ENCODE measurements at regions not wholly inside any gene's neighbourhood (a gene's known extent, or its start where the extent isn't known, plus 50 kb on each side); places are given as distances from the start of the nearest gene placed in this dataset.
"Not testable (repeated sequence)": the region's sequence is repeated elsewhere in the genome, so short reads cannot be mapped to it uniquely, and the experiment has no call there.

DNA sequence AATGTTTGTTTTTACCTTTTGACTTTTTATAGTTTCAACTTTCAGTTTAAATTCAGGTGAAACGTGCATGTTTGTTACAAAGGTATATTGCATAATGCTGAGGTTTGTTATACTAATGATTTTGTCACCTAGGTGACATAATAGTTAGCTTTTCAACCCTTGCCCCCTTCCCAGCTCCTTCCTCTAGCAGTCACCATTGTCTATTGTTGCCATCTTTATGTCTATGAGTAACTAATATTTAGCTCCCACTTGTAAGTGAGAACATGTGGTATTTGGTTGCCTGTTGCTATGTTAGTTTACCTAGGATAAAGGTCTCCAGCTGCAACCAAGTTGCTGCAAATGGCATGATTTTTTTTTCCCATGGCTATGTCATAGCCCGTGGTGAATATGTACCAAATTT is 322.3 kb upstream of the SETBP1 start:
- no peaks in the 10 kb centered on the region for H4K20me1 ChIP-seq (ENCODE audit: control insufficient read depth, insufficient read depth, low read length, poor library complexity, severe bottlenecking)
- H3K27me3 Mint-ChIP-seq: no peaks in the 10 kb centered on the region
- intact Hi-C loops (cut with micrococcal nuclease): no loop called here
- peaks cover 13% of the 10 kb centered on the region for H3K9me3 Mint-ChIP-seq (ENCODE audit: insufficient read depth)
- H3K4me3 ChIP-seq (ENCODE audit: control extremely low read depth in 1 of 5, extremely low read depth in 1 of 5, insufficient read depth in 1 of 5, low read depth in 2 of 5, low read length in 4 of 5): no peak overlapping the region
- no peaks in the 10 kb centered on the region for H3K27me3 ChIP-seq (replicated peaks in 1 of 4; ENCODE audit: control extremely low read depth in 1 of 4, control insufficient read depth in 3 of 4, insufficient read depth in 4 of 4, low read length in 3 of 4)
- H3K4me3 Mint-ChIP-seq: no peak overlapping the region
- no peak for ATAC-seq (ENCODE audit: low read depth)
- H3K4me1 Mint-ChIP-seq: peaks cover 16% of the 10 kb centered on the region
- ChIA-PET CTCF (no interaction called here), POLR2A (no interaction called here)
- H3K4me1 ChIP-seq (ENCODE audit: control insufficient read depth in 2 of 2, insufficient read depth in 2 of 2, low read length in 2 of 2): no peaks in the 10 kb centered on the region
- WGBS (ENCODE audit: insufficient coverage): no CpG with 5 or more reads among the region's 2 CpGs
- no peaks in the 10 kb centered on the region for H3K36me3 ChIP-seq (replicated peaks in 1 of 2; ENCODE audit: control extremely low read depth in 1 of 2, control insufficient read depth in 1 of 2, extremely low read depth in 1 of 2, insufficient read depth in 2 of 2, low read length in 1 of 2)
- no peak for TF ChIP-seq EZH2 (IDR thresholded peaks at IDR 0.05; ENCODE audit: borderline replicate concordance, insufficient read depth, low read depth, low read length, poor library complexity, severe bottlenecking)
- no peak for TF ChIP-seq CTCF (IDR thresholded peaks at IDR 0.05)
- no peak for DNase-seq
- no peak overlapping the region for H3K27ac ChIP-seq (ENCODE audit: low read length in 2 of 2)
- H3K79me2 ChIP-seq (ENCODE audit: control insufficient read depth, insufficient read depth, low read length): no peaks in the 10 kb centered on the region
- H3K4me2 ChIP-seq (replicated peaks; ENCODE audit: low read depth, low read length, poor library complexity, severe bottlenecking): no peak overlapping the region
- peaks cover 0 to 8% (median 4%) of the 10 kb centered on the region in 3 donors for H3K9me3 ChIP-seq (ENCODE audit: control extremely low read depth in 1 of 3, control insufficient read depth in 2 of 3, insufficient read depth in 1 of 3, low read length in 2 of 3)
- H2AFZ ChIP-seq (ENCODE audit: insufficient read depth, low read depth, low read length, poor library complexity, severe bottlenecking): no peak overlapping the region
- no peak overlapping the region for H3K9ac ChIP-seq (ENCODE audit: low read length)
- no peak overlapping the region for H3K27ac Mint-ChIP-seq

DNA sequence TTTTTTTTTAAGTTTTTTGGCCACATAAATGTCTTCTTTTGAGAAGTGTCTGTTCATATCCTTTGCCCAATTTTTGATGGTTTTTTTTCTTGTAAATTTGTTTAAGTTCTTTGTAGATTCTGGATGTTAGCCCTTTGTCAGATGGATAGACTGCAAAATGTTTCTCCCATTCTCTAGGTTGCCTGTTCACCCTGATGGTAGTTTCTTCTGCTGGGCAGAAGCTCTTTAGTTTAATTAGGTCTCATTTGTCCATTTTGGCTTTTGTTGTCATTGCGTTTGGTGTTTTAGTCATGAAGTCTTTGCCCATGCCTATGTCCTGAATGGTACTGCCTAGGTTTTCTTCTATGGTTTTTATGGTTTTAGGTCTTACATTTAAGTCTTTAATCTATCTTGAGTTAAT is 320.9 kb upstream of the SETBP1 start:
- H3K4me3 ChIP-seq (ENCODE audit: control extremely low read depth in 1 of 5, extremely low read depth in 1 of 5, insufficient read depth in 1 of 5, low read depth in 2 of 5, low read length in 4 of 5); H3K9ac ChIP-seq (ENCODE audit: low read length); H3K4me1 Mint-ChIP-seq; CTCF ChIA-PET; intact Hi-C loops (cut with micrococcal nuclease); H3K9me3 ChIP-seq (ENCODE audit: control extremely low read depth in 1 of 3, control insufficient read depth in 2 of 3, insufficient read depth in 1 of 3, low read length in 2 of 3); H3K27me3 Mint-ChIP-seq; ATAC-seq (ENCODE audit: low read depth); H4K20me1 ChIP-seq (ENCODE audit: control insufficient read depth, insufficient read depth, low read length, poor library complexity, severe bottlenecking); H3K36me3 ChIP-seq (replicated peaks in 1 of 2; ENCODE audit: control extremely low read depth in 1 of 2, control insufficient read depth in 1 of 2, extremely low read depth in 1 of 2, insufficient read depth in 2 of 2, low read length in 1 of 2); H3K27ac Mint-ChIP-seq; H2AFZ ChIP-seq (ENCODE audit: insufficient read depth, low read depth, low read length, poor library complexity, severe bottlenecking); H3K4me3 Mint-ChIP-seq; DNase-seq; H3K27me3 ChIP-seq (replicated peaks in 1 of 4; ENCODE audit: control extremely low read depth in 1 of 4, control insufficient read depth in 3 of 4, insufficient read depth in 4 of 4, low read length in 3 of 4); H3K4me1 ChIP-seq (ENCODE audit: control insufficient read depth in 2 of 2, insufficient read depth in 2 of 2, low read length in 2 of 2); H3K79me2 ChIP-seq (ENCODE audit: control insufficient read depth, insufficient read depth, low read length); H3K4me2 ChIP-seq (replicated peaks; ENCODE audit: low read depth, low read length, poor library complexity, severe bottlenecking); H3K27ac ChIP-seq (ENCODE audit: low read length in 2 of 2); POLR2A ChIA-PET: not testable (repeated sequence)
- 100% methylated on average over 1 of the region's 1 CpG for WGBS (ENCODE audit: insufficient coverage)
- peaks cover 10% of the 10 kb centered on the region for H3K9me3 Mint-ChIP-seq (ENCODE audit: insufficient read depth)

GRCh38 chr18:44362213-44362612 is 318.5 kb upstream of the SETBP1 start:
- H3K79me2 ChIP-seq (ENCODE audit: control insufficient read depth, insufficient read depth, low read length); ATAC-seq (ENCODE audit: low read depth); H3K4me2 ChIP-seq (replicated peaks; ENCODE audit: low read depth, low read length, poor library complexity, severe bottlenecking); H3K27me3 ChIP-seq (replicated peaks in 1 of 4; ENCODE audit: control extremely low read depth in 1 of 4, control insufficient read depth in 3 of 4, insufficient read depth in 4 of 4, low read length in 3 of 4); H3K9me3 Mint-ChIP-seq (ENCODE audit: insufficient read depth); H3K4me3 ChIP-seq (ENCODE audit: control extremely low read depth in 1 of 5, extremely low read depth in 1 of 5, insufficient read depth in 1 of 5, low read depth in 2 of 5, low read length in 4 of 5); H4K20me1 ChIP-seq (ENCODE audit: control insufficient read depth, insufficient read depth, low read length, poor library complexity, severe bottlenecking); POLR2A ChIA-PET; H3K9ac ChIP-seq (ENCODE audit: low read length); H2AFZ ChIP-seq (ENCODE audit: insufficient read depth, low read depth, low read length, poor library complexity, severe bottlenecking); H3K4me1 Mint-ChIP-seq; H3K4me1 ChIP-seq (ENCODE audit: control insufficient read depth in 2 of 2, insufficient read depth in 2 of 2, low read length in 2 of 2); CTCF ChIA-PET; H3K27ac Mint-ChIP-seq; H3K4me3 Mint-ChIP-seq; H3K9me3 ChIP-seq (ENCODE audit: control extremely low read depth in 1 of 3, control insufficient read depth in 2 of 3, insufficient read depth in 1 of 3, low read length in 2 of 3); intact Hi-C loops (cut with micrococcal nuclease); H3K27ac ChIP-seq (ENCODE audit: low read length in 2 of 2); H3K36me3 ChIP-seq (replicated peaks in 1 of 2; ENCODE audit: control extremely low read depth in 1 of 2, control insufficient read depth in 1 of 2, extremely low read depth in 1 of 2, insufficient read depth in 2 of 2, low read length in 1 of 2); DNase-seq; H3K27me3 Mint-ChIP-seq: not testable (repeated sequence)
- no CpG with 5 or more reads among the region's 1 CpG for WGBS (ENCODE audit: insufficient coverage)

Measured in B cell (primary cell).